ENCODE measurements at regions not wholly inside any gene's neighbourhood (a gene's known extent, or its start where the extent isn't known, plus 50 kb on each side); places are given as distances from the start of the nearest gene placed in this dataset.

DNA sequence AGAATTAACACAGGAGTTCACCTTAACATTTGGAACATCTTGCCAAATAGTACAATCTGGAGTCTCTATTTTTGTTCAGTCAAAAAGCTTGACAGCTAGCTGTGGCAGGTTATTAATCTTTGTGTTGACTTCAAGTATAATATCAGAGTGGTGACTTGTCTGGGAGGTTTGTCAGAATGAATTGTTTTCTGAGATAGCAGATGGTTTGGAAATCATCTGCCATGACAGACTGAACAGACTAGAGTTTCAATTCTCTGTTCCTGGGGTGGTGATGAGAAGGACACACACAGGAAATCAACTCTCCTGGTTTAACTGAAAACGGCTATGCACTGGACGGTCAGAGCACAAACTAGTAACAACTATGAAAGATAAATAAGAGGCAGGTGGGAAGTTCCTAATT is 203.3 kb upstream of the EMCN start:
- no peak for DNase-seq

DNA sequence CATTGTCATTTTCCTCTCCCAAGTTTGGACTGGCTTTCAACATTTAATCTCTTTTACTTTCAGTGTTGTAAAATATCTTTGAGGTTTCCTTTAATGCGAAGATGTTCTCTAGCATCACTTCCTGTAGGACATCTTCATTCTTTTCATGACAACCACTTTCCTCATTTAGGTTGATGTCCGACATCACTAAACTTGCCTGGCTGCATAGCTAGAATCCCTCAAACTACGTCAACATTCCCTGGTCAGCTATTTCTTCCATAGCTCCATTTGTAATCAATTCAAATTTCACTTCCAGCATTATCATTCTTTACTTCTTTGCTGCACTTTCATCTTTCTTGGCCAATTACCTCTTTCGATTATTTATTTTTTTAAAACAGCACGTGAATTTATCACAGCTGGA is 198.6 kb upstream of the EMCN start:
- no peak for DNase-seq

DNA sequence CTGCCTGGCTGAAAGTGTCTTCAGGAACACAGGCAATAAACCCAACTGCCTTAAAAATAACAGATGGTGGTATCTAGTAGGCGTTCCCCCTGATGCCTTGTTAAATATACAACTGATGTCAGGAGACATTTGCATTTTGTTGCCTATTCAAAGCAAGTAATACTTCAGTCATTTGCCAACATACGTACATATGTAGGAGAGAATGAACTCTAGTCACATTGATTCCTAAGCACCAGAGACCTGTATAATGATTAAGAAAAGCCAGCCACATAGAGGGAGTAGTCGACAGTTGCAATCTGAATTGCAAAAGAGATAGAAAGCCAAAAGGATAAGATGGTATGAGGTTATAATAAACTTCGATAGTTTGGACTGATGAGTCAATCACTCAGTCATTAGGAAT is 191.0 kb upstream of the EMCN start:
- DNase-seq: no peak

DNA sequence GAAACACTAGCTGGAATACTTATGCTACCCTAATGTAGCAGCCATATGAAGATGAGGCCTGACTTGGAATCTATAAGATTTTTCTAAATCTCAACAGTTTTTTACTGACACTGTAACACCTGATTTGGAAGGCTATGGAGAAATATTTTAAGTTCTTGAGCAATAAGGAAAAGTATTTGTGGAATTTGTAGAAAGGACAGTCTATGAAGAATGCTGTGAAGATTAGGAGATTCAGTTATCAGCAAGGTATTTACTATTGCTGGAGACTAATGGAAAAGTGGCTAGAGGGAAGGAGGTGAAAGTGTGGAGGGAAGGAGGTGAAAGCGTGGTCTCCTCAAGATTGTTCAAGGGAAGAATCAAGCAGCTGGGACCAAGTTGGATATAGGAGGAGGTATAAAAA is 190.0 kb upstream of the EMCN start:
- DNase-seq: no peak

DNA sequence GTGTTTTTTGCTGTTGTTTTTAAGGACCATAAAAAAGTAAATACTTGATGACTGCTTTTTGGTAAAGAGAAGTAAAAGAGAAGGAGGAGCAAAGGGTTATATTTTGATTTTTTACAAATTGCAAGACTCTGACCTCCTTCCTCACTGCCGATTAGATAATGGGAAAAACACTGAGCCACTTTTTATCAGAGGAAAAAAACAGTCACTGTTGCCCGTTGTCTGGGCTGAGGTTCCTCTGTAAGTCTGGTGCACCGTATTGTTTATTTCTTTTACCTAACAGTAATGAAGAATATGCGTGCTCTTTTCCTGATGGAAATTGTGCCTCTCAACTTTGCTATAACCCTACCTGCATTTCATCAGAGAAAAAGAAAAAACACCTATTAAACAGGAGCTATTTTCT is 178.7 kb upstream of the EMCN start:
- no peak for DNase-seq

DNA sequence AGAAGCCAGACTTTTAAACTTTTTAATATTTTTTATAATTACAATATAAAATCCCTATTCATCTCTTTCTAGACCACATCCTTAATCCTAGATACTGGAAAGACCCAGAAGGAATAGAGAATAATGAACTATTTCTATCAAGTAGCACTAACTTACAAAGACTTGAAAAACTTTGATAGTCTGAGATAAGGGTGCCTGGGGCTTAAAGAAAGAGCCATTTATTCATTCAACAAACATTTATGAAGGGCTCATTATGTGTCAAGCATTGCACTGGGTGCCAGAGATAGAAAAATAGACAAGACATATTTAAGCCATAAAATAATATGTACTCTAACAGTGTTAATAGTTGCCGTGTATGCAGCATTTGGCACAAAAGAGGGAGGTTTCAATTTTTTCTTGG is 178.0 kb upstream of the EMCN start:
- no peak for DNase-seq

DNA sequence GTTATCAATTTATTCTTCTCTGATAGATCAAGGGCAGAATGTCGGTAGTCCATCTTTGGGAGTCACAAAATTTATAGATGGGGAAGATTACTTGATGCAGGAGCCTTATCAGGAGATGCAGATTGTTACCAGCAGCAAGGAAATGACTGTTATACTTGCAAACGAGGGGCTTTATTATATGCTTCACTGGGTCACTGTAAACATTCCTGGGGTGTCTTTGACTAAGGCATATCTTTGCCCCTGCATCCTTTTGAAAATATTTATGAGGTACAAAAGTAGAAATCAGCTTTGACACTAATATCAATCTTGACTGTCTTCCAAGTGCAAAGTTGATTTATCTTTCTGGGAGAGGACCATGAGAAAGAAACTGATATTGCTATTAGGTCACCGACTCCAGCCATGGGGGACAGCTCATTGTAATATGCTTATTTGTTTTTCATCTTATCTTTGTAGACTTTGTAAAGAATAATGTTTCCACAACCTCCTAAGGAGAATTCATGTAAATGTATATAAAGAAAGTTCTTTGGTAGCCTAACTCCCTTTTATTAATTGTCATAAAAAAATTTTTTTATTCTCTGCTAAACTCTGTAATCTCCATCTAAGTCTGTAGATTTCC is 177.3 kb upstream of the EMCN start:
- DNase-seq: no peak

DNA sequence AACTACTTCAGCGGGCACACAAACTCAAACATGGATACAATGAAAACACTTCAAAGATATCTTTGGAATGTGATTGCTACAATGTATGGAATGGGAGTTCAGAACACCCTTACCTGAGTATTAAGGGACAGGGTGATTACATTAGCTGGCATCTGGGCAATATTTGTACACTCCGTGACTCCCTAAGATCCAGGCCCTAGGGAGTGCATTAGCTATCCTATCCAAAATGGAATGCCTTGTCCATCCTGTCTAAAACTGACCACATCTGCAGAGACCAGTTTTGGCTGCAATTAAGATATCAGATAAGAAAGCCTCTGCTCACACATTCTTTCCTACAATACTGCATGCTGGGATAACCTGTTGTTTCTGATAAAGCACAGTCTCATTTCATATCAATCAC is 176.6 kb upstream of the EMCN start:
- no peak for DNase-seq

DNA sequence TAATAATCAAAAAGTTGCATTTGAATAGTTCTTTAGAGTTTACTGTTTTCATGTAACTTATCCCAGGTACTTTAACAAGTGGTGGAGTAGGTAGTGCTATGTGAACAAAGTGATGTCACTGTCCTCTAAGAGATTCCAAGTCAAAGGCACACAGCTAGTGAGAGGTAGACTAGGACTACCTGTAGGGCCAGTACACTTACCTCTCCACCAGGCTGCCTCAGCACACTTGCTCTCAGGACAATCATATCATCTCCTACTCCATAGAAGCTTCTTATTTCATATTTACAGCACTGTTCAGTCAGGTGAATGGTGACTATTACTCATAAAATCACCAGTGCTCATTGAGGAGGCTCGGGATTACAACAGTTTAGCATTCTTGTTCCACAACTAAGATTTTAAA is 173.0 kb upstream of the EMCN start:
- DNase-seq: no peak

DNA sequence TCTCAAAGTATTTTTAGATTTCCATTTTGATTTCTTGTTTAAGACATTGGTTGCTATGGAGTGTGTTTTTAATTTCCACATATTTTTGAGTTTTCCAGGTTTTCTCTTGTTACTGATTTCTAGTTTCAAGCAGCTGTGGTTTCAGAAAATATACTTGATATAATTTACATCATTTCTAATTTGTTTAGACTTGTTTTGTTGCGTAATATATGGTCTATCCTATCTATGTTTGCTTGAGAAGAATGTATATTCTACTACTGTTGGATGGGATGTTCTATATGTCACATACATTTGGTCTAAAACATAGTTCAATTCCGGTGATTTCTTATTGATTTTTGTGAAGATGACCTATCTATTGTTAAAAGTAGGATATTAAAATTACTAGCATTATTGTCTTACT is 170.5 kb upstream of the EMCN start:
- DNase-seq: no peak

DNA sequence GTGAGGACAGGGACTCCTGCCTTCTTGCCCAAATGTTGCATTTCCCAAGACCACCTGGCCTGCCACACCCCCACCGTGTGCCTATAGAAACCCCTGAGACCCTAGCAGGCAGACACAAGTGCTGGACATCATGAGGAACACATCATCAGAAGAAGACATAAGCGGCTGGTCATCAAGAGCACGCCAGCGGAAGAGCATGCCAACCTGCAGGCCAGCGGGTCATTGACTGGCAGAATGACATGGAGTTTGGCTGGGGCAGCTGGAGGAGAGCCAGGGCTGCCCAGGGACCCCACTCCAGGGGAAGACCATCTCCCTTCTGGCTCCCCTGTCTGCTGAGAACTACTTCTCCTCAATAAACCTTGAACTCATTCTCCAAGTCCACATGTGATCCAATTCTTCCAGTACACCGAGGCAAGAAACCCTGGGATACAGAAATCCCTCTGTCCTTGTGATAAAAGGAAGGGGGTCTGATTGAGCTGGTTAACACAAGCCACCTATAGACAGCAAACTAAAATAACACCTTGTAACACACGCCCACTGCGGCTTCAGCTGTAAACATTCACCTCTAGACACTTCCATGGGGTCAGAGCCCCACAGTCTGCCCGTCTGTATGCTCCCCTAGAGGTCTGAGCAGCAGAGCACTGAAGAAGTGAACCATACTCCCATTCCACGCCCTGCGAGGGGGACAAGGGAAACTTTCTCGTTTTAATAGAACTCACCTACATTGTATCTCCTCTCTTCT is 164.8 kb upstream of the EMCN start:
- DNase-seq: no peak

DNA sequence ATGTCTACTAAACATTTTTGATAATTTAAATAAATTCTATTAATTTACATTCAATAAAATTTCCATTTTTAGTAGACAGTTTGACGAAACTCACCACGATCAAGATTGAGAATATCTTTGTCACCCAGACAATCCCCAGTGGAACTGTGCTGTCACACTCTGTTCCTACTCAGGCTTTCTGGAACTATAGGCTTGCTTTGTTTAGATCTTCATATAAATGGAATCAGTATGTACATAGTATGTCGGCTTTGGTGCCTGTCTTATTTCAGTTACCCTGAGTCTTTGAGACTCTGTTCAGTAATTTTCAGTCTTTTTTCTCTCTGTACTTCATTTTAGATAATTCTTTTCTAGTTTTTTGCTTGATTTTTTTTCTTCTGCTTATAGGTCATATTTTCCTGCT is 163.5 kb upstream of the EMCN start:
- no peak for DNase-seq

DNA sequence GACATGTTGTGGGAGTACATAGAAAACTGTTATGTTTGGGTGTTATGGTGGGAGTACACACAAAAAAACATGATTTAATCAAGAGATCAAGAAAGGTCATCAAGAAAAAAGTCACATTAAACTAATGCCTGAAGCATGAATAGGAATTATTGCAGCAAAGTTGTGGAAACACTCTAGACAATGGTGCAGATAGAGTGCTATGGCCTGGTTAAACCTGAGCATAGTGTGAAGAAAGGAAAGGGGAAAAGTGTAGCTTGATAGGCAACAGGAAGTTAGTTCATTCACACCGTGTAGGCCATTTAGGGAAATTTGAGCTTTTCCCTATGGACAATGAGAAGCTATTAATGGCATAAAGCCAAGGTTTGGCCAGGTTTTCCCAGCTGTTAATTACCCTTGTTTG is 162.1 kb upstream of the EMCN start:
- DNase-seq: no peak

DNA sequence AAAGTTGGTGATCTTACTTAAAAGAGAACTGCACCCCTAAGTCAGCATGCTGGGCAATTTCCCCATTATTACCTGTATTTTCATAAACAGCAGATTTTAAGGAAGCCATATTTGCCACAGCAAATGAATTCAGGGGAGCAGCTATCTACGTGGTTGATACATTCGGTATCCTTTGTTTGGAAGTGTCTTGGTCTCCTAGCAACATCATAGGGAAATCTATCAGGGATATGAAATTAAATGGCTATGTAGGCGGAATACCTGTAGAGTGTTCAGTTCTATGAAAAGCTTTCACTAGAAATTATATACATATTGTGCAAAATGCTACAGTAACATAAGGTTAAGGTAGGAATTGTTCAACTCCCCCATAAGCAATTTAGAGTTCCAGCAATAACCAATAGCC is 157.2 kb upstream of the EMCN start:
- DNase-seq: no peak

DNA sequence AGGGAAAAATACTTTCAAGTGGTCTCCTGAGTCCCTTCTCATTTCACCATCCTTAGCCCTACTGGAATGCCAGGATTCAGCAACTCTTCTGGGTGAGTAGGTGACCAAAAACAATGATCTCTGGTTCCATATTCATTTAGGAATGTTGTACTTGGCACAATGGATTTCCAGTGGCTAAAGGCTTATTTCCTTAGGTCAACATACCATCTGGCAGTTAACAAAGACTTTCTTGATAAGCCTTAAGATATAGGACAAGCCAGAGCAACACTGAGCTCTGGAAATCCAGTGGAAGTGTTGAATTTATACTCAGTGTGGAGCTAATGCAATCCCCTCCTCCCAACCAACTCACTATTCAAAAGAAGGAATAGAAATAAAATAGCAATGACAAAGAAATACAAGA is 139.4 kb upstream of the EMCN start:
- DNase-seq: no peak

DNA sequence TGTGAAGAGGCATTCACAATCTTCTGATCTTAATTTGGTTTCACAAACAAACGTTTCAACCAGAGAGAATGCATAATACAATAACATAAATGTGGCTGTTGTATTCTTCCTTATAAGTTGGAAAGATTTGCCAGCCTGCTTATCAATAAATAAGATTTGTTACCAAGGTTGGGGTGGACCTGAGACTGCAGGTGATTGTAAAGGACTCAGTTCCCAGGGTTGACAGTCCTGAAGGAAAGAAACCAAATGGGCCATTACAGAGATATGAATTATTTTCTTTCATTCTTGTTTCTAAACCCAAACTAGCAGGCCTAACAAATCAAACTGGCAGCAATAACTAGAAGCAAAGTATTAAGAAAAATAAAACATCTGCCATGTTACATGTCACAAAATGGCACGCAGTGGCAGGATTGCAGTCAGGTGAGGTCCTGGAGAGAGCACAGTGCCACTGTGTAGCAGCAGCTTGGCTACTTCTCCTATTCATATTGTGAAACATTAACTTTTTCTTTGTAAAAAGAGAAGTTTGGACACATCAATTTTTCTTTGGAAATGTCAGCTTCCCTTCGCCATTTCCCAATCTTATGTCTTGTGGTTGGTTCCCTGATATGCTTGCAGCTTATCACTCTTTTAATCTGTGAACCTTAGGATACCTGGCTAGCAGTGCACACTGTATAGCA is 133.8 kb upstream of the EMCN start:
- no peak for DNase-seq

DNA sequence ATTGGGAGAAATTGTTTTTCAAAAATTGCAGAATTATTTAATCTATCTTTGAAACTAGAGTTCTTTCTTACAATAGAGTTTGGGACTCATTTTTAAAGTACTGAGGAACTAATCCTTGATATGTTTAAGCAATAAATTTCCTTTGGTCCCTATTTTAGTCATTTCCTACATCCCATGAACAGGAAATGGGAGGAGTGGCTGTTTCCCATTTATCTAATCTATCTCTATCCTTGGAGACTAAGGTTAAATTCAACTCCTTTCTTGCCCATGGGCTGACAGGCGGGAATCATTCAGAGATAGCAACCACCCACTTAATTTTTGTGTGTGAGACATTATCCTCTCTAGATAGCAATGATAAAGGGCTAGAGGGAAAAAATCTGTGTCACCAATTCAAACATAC is 131.6 kb upstream of the EMCN start:
- DNase-seq: no peak

DNA sequence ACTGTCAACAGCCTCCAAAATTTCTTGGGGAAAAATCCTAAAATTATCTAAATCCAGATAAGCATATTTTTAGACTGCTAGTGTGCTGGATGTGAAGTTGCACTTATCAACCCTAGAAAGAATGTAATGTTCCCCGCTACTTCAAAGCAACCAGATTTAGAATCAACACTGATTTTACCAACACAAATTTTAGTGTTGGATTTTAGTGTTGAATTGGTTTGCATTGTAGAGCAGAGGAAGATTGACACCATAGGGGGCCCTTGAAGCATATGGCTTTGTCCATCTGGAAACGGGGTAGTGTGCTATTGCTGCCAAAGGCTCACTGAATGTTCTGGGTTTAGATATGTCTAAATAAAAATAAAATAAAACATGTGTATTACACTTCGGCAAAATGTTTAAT is 126.3 kb upstream of the EMCN start:
- no peak for DNase-seq

DNA sequence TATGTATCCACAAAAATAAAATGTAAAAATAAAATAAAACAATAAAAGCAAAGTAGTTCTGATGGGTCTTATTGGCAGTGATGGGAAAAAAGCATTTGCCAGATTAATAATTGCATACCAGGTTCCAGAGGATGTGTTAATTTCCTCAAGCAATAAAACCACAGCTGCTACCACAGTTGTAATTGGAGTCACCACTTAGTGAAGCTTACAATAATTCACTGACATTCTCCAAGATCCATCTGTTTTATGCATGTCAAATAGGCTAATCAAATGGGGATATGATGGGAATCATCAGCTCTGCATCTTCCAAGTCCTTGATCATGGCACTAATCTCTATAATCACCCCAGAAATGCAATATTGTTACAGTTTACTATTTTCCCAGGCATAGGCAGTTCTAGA is 123.5 kb upstream of the EMCN start:
- DNase-seq: no peak

DNA sequence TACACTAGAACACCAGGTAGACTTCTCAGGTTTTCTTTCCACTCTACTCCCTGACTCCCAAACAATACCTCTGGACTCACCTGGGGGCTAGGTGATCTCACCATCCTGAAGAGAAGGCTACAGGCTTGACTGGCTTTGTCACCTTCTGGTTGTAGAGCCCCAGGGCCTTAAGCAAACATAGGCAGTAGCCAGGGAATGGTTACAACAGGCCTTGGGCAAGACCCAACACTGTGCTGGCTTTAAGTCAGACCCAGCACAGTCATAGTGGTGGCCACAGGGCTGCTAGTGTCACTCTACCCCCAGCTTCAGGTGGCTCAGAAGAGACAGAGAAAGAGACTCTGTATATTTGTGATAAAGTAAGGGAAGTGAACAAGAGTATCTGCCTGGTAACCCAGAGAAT is 118.1 kb upstream of the EMCN start:
- DNase-seq: no peak

DNA sequence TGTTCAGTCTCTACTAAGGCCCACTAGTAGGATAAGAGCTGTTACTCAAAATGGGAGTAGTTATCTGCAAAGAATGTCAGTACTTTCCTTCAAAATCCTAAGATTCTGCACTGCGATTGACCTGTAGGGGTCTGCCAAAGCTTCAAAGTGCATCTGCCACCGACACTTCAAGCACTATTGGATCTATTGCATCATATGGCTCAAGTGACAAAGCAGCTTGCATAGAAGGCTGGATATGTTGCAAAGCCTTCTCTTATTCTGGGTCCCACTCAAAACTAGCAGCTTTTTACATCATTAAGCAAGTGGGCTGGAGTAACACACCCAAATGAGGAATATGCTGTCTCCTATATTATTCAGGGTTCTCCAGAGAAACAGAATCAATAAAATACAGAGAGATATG is 115.4 kb upstream of the EMCN start:
- DNase-seq: no peak

DNA sequence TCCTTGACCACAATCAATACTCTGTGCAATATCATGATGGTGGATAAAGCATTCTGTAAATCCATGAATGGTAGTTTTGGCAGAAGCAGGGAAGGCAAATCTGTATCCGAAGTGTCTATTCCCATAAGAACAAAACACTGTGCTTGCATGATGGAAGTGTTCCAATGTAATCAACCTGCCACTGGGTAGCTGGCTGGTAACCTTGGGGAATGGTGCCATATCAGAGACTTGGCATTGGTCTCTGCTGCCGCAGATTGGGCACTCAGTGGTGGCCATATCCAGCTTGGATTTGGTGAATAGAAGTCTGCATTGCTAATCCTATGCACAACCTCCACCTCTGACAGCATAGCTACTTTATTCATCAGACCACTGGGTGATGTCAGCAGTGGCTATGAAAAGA is 114.3 kb upstream of the EMCN start:
- no peak for DNase-seq

DNA sequence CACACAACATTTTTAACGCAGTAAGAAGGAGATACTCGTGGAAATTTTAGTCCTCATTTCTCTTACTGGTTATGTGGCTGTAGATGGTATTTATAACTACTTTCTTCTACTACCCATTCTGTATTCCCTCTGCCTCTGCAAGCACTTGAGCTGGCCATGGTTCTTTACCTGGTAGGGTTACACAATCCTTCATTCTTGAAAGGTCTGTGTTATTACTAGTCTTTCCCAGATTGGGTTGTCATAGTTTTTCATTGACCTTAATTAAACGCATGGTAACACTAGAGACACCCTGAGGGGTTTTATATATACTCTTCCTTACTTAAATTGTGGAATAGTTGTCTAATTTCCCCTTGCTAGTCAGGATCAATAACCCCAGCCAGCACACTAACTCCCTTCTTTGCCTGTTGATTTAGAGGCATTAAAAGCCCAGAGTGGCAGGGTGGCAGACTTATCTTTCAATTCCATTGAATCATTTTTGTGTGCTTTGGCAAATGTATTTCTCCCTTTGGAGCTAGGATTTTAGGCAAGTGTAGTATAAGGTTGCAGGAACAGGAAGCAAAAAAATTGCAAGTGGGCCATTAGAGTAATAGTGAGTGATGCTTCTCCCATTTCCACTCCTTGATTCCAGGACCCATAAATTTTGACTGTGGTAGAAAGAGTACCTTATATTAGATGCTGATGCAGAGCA is 113.6 kb upstream of the EMCN start:
- no peak for DNase-seq

DNA sequence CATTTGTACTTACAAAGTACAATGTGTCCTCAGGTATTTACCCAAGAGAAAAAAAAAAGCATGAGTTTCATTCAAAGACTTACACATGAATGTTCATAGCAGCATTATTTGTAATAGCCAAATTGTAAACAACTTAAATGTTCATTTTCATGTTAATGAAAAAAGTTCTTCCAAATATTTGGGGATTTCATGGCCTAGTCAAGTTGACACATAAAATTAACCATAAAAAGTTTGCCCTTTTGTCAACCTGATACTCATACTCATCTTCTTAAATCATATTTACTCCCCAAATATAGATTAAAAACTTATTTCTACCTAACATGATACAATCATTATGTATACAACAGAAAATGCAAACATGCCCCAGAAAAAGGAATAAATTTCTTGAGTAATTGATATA is 112.5 kb upstream of the EMCN start:
- no peak for DNase-seq
